ENCODE measurements at regions not wholly inside any gene's neighbourhood (a gene's known extent, or its start where the extent isn't known, plus 50 kb on each side); places are given as distances from the start of the nearest gene placed in this dataset.

- no peak for DNase-seq
These were observed 140.2 kb upstream of the PPP2R2D start for GRCh38 chr10:131760416-131761166.

- DNase-seq = no peak
These were observed 137.8 kb upstream of the PPP2R2D start for GRCh38 chr10:131762789-131763696.

- DNase-seq = no peak
These were observed 135.9 kb upstream of the PPP2R2D start for GRCh38 chr10:131764929-131765328.

GRCh38 chr10:131766096-131766495, 134.7 kb upstream of the PPP2R2D start:
- DNase-seq = no peak

GRCh38 chr10:131767716-131768115, 133.1 kb upstream of the PPP2R2D start:
- no peak for DNase-seq

- no peak for DNase-seq
These were observed 131.0 kb upstream of the PPP2R2D start for GRCh38 chr10:131769571-131770410.

- DNase-seq = no peak
These were observed 129.7 kb upstream of the PPP2R2D start for GRCh38 chr10:131770946-131771633.

GRCh38 chr10:131771634-131772358, 129.0 kb upstream of the PPP2R2D start:
- DNase-seq = no peak

- no peak for DNase-seq
These were observed 128.4 kb upstream of the PPP2R2D start for GRCh38 chr10:131772441-131772840.

GRCh38 chr10:131773370-131774343, 127.2 kb upstream of the PPP2R2D start:
- no peak for DNase-seq

GRCh38 chr10:131774681-131775085, 126.1 kb upstream of the PPP2R2D start:
- DNase-seq = no peak

- no peak for DNase-seq
These were observed 125.4 kb upstream of the PPP2R2D start for GRCh38 chr10:131775433-131775832.

GRCh38 chr10:131775833-131776232, 125.0 kb upstream of the PPP2R2D start:
- DNase-seq = no peak

GRCh38 chr10:131776496-131776895, 124.3 kb upstream of the PPP2R2D start:
- no peak for DNase-seq

GRCh38 chr10:131777162-131777561, 123.6 kb upstream of the PPP2R2D start:
- no peak for DNase-seq

- DNase-seq = peak; percentile 32
These were observed 122.9 kb upstream of the PPP2R2D start for GRCh38 chr10:131777921-131778320.

- DNase-seq = peak; percentile 19
These were observed 122.4 kb upstream of the PPP2R2D start for GRCh38 chr10:131778385-131778784.

GRCh38 chr10:131778842-131779241, 122.0 kb upstream of the PPP2R2D start:
- DNase-seq = peak; percentile 15

GRCh38 chr10:131779661-131780394, 121.0 kb upstream of the PPP2R2D start:
- peak; percentile 32 for DNase-seq

GRCh38 chr10:131781076-131781475, 119.7 kb upstream of the PPP2R2D start:
- peak; percentile 21 for DNase-seq
